Bronchial epithelial cell (primary cell): ENCODE measurements at regions not wholly inside any gene's neighbourhood (a gene's known extent, or its start where the extent isn't known, plus 50 kb on each side); places are given as distances from the start of the nearest gene placed in this dataset.

Experiments
- DNase-seq: peaks from one replicate; pipeline ENCODE4 v3.0.0-alpha.2; 2010; ENCODE audit warnings: low read depth
- FAIRE-seq: peaks from 2 replicates; lab custom pipeline; 2011; peaks lifted over from hg19 to GRCh38; lab: Jason Lieb, UNC
- H3K27me3 ChIP-seq: 2 replicates; pipeline ENCODE4 v1.5.1; 2011; ENCODE audit warnings: low read length; ENCODE audit not compliant: control insufficient read depth, insufficient read depth
- H3K36me3 ChIP-seq: 2 replicates; pipeline ENCODE4 v1.5.1; 2011; ENCODE audit warnings: low read length; ENCODE audit not compliant: control insufficient read depth, insufficient read depth
- H3K4me3 ChIP-seq: 2 replicates; pipeline ENCODE4 v1.5.1; 2011; ENCODE audit warnings: mild to moderate bottlenecking, low read depth, low read length, control low read depth
- CTCF ChIP-seq: IDR thresholded peaks from 2 replicates; pipeline ENCODE4 v1.5.1; 2011; ENCODE audit warnings: mild to moderate bottlenecking, moderate library complexity, low read length, control low read depth, inconsistent platforms; ENCODE audit not compliant: insufficient read depth, severe bottlenecking

GRCh38 chr16:79282806-79283205 is 317.7 kb downstream of the MAF start:
- TF ChIP-seq CTCF, result no peak
- Histone ChIP-seq H3K4me3 (no peak overlapping the region), H3K36me3 (no peaks in the 10 kb centered on the region), H3K27me3 (no peaks in the 10 kb centered on the region)
- no peak for FAIRE-seq
- no peak for DNase-seq

GRCh38 chr16:79278506-79278905 is 322.0 kb downstream of the MAF start:
- no peak for FAIRE-seq
- TF ChIP-seq CTCF, result no peak
- Histone ChIP-seq H3K36me3 (no peaks in the 10 kb centered on the region), H3K27me3 (no peaks in the 10 kb centered on the region), H3K4me3 (no peak overlapping the region)
- DNase-seq, result no peak

- no peaks in the 10 kb centered on the region for H3K27me3 ChIP-seq
- H3K36me3 ChIP-seq, result no peaks in the 10 kb centered on the region
- FAIRE-seq, result no peak
- TF ChIP-seq CTCF, result no peak
- DNase-seq, result no peak
- no peak overlapping the region for H3K4me3 ChIP-seq
Measured at GRCh38 chr16:79276501-79276900, 324.0 kb downstream of the MAF start.

- no peak overlapping the region for H3K4me3 ChIP-seq
- no peaks in the 10 kb centered on the region for H3K36me3 ChIP-seq
- H3K27me3 ChIP-seq, result no peaks in the 10 kb centered on the region
- no peak for FAIRE-seq
- DNase-seq, result no peak
- no peak for TF ChIP-seq CTCF
Measured at GRCh38 chr16:79274264-79274663, 326.3 kb downstream of the MAF start.

- no peak for FAIRE-seq
Measured at GRCh38 chr16:79272141-79272577, 328.4 kb downstream of the MAF start.

More at GRCh38 chr16:79272141-79272577, 328.4 kb downstream of the MAF start:
- no peak overlapping the region for H3K4me3 ChIP-seq
- DNase-seq, result no peak
- no peaks in the 10 kb centered on the region for H3K36me3 ChIP-seq
- no peaks in the 10 kb centered on the region for H3K27me3 ChIP-seq
- TF ChIP-seq CTCF, result no peak
